HG03565 (cell line): ENCODE measurements at regions not wholly inside any gene's neighbourhood (a gene's known extent, or its start where the extent isn't known, plus 50 kb on each side); places are given as distances from the start of the nearest gene placed in this dataset.
A peak's percentile ranks its signal among the peaks of the same experiment; 100 is the strongest.
"Not testable (repeated sequence)": the region's sequence is repeated elsewhere in the genome, so short reads cannot be mapped to it uniquely, and the experiment has no call there.

Experiments
- ATAC-seq: cut with Tn5 transposase; IDR thresholded peaks from one replicate; pipeline ENCODE4 v1.9.1; 2021; ENCODE audit warnings: mild to moderate bottlenecking, moderate library complexity; ENCODE audit not compliant: unreplicated experiment

DNA sequence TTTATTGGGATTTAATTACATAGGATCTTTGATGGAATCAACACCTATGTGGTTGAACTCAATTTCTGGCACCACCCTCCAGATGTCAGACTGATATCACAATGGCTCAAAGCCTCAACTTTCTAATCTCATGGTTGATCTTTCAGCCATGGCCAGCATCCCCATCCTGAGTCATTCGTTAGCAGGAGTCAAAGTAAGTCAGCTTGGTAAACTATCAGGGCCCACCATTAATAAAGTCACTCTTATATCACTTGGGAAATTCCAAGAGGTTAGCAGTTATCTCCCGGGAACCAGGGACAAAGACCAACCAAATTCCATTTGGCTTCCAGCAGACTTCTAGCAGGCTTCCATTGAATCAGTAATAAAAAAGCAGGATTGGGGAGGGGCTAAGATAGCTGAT, 50.7 kb upstream of the TNFSF4 start:
- no peak for ATAC-seq

DNA sequence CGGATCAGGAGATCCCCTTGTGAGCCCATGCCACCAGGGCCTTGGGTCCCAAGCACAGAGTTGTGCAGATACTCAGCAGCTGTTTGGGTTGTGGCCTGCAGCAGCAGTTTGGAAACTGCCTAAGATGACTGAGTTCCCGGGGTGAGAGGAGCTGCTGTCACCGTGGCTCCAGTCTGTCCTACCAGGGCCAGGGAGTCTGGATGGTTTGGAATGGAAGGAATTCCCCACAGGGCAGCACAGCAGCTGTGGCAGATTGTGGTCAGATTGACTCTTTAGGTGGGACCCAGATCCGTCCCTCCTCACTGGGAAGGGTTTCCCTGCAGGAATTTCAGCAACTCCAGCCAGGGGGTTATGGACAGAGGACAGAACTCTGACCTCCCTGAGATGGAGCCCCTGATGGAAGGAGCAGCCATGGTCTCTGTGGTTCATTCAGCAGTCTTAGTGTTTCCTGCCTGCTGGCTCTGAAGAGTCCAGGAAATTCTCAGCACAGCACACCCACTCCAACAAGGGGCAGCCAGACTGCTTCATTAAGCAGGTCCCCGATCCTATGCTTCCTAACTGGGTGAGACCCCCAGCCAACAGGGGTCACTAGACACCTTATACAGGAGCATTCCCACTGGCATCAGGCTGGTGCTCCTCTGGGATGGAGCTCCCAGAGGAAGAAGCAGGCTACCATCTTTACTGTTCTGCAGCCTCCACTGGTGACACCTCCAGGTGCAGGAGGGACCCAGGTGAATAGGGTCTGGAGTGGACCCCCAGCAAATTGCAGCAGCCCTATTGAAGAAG, 51.5 kb upstream of the TNFSF4 start:
- ATAC-seq: no peak

- not testable (repeated sequence) for ATAC-seq
Observed at GRCh38 chr1:173260329-173260728, 53.2 kb upstream of the TNFSF4 start.

DNA sequence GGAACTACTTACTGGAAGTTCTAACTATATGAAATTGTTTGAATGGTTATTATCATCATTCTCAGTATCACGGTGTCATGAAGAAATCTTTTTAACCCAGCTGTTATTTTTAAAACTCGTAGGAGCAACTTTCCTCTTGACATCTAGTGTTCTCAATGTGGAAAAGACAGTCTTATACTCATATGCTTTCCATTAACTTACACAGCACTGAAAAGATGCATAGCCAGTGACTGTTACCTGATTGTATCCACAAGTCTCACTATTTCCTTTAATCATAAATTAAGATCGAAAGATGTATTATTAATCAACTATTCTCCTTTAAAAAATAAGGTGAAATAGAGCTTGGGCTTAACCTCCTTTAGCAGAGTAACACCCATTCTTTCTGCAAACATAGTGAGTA, 59.7 kb upstream of the TNFSF4 start:
- ATAC-seq: no peak

DNA sequence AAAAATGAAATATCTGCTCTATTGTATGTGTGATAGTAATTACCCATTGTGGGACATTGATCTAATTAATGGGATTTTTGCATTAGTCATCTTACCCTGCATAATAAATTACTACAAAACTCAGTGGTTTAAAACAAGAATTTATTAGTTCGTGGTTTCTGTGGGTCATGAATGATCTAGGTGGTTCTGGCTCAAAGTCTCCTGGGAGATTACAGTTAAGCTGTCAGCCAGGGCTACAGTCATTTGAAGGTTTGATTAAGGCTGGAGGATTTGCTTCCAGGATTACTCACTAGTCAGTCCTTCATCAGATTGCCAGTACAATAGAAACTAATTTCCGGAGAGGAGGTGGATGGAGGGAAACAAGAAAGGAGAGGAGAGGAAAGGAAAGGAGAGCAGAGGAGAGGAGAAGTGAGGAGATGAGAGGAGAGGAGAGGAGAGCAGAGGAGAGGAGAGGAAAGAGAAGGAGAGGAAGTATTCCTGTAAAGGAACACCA, 60.4 kb upstream of the TNFSF4 start:
- no peak for ATAC-seq

GRCh38 chr1:173268261-173268660, 61.1 kb upstream of the TNFSF4 start:
- no peak for ATAC-seq

DNA sequence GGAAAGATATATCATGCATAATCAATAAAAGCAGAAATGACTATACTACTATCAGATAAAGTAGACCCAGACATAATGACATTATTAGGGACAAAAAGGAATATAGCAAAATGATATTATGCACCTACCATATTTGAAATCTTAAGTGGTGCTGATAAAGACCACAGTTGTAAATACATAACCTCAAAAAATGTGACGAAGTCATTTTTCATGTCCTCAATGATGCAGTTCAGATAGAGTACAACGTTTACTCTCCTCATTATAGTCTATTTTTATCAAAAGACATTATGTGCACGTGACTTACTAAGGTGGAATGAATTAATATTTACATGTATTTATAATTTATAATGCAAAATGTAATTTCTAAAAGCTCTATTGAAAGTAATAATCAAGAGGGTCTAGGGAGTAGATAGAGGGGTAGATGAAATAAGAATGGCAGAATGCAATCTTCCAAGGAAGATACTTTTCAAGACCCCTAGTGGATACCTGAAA, 61.7 kb upstream of the TNFSF4 start:
- ATAC-seq: no peak

DNA sequence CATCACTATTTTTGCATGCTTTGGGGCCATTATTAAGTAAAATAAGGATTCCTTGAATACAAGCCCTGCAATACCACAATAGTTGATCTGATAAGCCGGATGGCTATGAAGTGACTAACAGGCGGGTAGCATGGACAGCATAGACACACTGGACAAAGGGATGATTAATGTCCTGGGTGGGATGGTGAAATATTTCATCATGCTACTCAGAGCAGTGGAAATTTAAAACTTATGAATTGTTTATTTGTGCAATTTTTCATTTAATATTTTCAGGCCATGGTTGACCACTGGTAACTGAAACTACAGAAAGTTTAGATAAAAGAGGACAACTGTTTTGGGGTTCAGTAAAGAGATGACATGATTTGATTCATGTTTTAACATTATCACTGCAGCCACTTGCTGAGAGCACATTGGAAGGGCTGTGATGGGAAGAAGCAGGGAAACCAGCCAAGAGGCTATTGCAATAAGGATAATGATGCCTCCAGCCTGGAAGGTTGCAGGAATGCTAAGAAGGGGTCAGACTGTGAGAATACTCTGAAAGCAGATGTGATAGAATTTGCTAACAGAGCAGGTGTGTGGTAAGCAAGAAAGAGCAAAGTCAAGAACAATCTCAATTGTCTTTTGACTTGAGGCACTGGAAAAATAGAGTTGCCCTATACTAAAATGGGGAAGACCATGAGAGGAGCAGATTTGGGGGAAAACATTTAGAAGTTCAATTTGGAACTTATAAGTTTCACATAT, 62.5 kb upstream of the TNFSF4 start:
- ATAC-seq: no peak

GRCh38 chr1:173270243-173270642, 63.1 kb upstream of the TNFSF4 start:
- no peak for ATAC-seq

DNA sequence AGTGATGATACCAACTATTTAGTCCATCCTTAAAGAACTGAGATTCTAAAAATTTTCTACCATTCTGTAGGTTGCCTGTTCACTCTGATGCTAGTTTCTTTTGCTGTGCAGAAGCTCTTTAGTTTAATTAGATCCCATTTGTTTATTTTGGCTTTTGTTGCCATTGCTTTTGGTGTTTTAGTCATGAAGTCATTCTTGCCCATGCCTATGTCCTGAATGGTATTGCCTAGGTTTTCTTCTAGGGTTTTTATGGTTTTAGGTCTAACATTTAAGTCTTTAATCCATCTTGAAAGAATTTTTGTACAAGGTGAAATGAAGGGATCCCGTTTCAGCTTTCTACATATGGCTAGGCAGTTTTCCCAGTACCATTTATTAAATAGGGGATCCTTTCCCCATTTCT, 63.9 kb upstream of the TNFSF4 start:
- ATAC-seq: not testable (repeated sequence)

DNA sequence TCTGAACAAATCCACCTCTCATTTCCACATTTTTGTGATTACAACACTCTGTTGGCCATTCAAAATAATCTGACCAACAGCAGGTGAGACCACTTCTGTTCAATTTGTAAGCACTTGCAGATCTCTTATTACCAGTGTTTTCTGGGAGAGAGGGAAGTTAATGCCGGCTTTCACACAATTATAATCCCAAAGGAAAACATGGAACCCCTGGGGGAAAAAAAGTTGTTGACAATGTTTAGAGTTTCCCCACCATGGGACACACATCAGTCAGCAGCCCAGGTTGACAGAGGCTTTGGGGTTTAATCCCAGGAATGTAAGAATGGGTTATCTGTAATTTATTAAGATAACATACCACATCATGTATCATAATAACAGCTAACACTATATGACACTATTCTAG, 68.4 kb upstream of the TNFSF4 start:
- ATAC-seq: no peak

- ATAC-seq: peak; percentile 70
Observed at GRCh38 chr1:173276922-173277800, 70.0 kb upstream of the TNFSF4 start.

DNA sequence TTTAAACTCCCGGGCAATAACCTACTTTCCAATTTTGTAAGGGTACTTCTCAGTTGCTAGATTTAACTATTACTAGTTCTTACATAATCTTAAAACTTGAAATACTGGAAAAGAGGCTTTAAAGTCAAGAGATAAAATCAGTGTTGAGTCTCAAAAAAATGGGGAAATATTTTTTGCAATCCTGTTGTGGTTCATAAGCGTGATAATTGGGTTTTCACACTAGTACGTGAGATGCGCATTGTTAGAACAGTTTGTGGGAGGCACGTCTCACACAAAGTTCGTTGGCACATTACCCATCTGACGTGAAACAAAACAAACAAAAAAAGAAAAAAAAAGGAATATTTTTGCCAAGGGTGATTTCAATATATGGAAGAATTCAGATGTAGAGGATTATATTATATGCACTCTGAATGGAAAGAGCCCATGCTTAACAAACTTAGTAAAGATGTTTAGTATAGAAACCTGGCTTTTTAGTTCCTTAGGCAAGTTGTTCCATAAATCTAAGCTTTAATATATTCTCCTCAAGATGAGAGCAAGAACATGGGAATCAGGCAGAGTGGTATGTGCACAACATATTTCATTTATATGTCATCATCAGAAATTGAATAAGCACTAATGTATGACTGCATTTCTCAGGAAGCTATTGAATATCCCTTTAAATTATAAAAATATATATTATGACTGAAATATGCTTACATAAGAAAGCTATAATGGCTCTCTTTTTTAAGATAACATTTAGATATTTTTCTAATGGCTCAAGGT, 73.9 kb upstream of the TNFSF4 start:
- ATAC-seq: no peak

GRCh38 chr1:173285048-173285447, 77.9 kb upstream of the TNFSF4 start:
- ATAC-seq: no peak

DNA sequence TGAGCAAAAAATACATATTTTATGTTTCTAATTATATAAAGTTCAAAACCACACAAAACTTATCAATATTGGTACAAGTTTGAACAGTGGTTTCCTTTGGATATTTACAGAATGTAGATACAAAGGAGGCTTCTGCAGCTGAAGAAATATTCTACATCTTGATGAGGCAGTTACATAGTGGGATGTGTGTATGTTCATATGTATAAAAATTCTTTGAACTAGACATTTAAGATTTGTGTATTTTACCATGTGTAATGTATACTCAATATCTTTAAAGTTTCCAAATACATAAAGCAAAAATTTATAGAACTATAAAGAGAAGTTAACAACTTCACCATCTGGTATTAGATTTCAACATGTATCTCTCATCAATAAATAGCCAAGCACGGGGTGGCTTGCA, 80.7 kb upstream of the TNFSF4 start:
- no peak for ATAC-seq

DNA sequence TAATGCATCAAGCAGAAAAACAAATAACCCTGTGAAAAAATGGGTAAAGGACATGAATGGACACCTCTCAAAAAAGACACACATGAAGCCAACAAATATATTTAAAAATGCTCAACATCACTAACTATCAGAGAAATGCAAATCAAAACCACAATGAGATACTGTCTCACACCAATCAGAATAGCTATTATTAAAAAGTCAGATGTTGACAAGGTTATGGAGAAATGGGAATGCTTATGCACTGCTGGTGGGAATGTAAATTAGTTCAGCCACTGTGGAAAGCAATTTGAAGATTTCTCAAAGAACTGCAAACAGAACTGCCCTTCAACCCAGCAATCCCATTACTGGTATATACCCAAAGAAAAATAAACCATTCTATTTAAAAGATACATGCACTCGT, 86.6 kb upstream of the TNFSF4 start:
- no peak for ATAC-seq

GRCh38 chr1:173294843-173295242, 87.7 kb upstream of the TNFSF4 start:
- ATAC-seq: no peak

DNA sequence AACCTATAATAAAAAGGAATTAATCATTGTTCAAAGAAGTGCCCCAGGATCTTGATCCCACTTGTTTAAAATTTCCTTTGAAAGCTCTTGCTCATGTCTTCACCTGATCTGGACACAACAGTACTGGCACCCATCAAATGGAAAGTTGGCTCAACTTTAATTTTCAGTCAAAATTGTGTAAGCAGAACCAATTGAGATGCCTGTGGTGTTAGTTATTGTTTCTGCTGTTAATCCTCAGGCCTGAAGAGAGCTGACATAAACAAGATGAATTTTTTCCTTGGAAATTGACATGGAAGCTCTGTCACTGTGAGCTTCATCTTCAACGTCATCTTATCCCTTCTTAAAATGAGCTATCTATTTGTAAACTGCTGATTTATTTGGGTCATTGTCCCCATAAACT, 88.3 kb upstream of the TNFSF4 start:
- ATAC-seq: no peak

- no peak for ATAC-seq
Observed at GRCh38 chr1:173295995-173296394, 88.9 kb upstream of the TNFSF4 start.

DNA sequence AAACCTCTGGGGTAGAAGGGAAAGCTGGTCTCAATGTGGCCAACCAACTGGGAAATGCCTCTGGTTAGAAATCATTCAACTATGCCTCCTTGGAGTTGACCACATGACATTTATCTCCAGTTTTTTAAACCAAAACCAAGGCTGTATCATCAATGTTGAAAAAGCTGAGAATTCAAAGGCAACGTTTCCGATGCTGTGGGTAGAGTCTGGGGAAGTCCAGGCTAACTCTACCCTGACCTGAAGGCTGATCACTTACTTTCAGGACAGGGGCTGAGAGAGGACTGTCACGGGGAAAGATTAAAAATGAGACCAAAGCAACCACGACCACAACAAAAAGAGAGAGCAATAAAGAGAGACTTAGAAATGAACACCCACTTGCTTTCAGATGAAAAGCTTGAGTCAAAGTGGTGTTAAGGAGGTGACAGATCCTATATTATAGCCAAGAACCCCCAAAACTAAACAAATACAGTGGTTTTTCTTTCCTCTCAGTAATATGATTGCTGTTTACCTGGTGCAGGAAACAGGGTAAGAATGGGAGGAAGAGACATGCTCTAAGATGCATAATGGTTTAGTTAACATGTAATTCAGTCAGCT, 90.8 kb upstream of the TNFSF4 start:
- peak; percentile 80 for ATAC-seq
